CD4-positive, alpha-beta T cell (primary cell): ENCODE measurements at regions not wholly inside any gene's neighbourhood (a gene's known extent, or its start where the extent isn't known, plus 50 kb on each side); places are given as distances from the start of the nearest gene placed in this dataset.

Experiments used
- ATAC-seq: fragments of 200-7000 bp; cut with Tn5 transposase; one replicate; pipeline ENCODE4 v1.10.0; 2022; ENCODE audit warnings: mild to moderate bottlenecking; ENCODE audit not compliant: poor library complexity
- CTCF ChIA-PET: fragments of 350-600 bp; sonication (Branson Sonifier 250); formaldehyde crosslinking; loops from one replicate; lab custom pipeline; 2021; ENCODE audit warnings: antibody characterized with exemption, inconsistent platforms; lab: Charles Lee
- POLR2A ChIA-PET: fragments of 350-600 bp; sonication (Branson Sonifier 250); formaldehyde crosslinking; loops from one replicate; lab custom pipeline; 2021; ENCODE audit warnings: antibody characterized with exemption, inconsistent platforms; lab: Charles Lee
- DNase-seq, 14 experiments: peaks; one replicate each; pipeline ENCODE4 v3.0.0-alpha.2; 2013 to 2020; ENCODE audit warnings: mixed read lengths in 2 of 14
- H3K27ac ChIP-seq, 2 donors: one replicate each; pipeline versions ENCODE4 v1.5.1 to v1.7.0; 2013; ENCODE audit warnings: low read length in 2 of 2, low read depth in 1 of 2, mild to moderate bottlenecking in 1 of 2
- H3K27me3 ChIP-seq, 2 experiments: 1 replicate in 1 of 2; 2 replicates in 1 of 2; pipeline versions ENCODE4 v1.6.1 to v1.7.0; 2013; ENCODE audit warnings: low read length in 2 of 2, control low read depth in 1 of 2, mild to moderate bottlenecking in 1 of 2, moderate library complexity in 1 of 2; ENCODE audit not compliant: insufficient read depth in 2 of 2, control insufficient read depth in 1 of 2
- H3K36me3 ChIP-seq: one replicate; pipeline ENCODE4 v1.6.1; 2013; ENCODE audit warnings: low read length, control low read depth; ENCODE audit not compliant: insufficient read depth
- H3K4me1 ChIP-seq: one replicate; pipeline ENCODE4 v1.6.1; 2013; ENCODE audit warnings: low read length, control low read depth; ENCODE audit not compliant: insufficient read depth
- H3K4me3 ChIP-seq: one replicate; pipeline ENCODE4 v1.5.1; 2013; ENCODE audit warnings: mild to moderate bottlenecking, low read length, moderate library complexity
- H3K9me3 ChIP-seq, 2 experiments: 1 replicate in 1 of 2; 2 replicates in 1 of 2; pipeline versions ENCODE4 v1.6.1 to v1.7.0; 2013; ENCODE audit warnings: low read length in 2 of 2, mild to moderate bottlenecking in 2 of 2, control low read depth in 1 of 2, moderate library complexity in 1 of 2; ENCODE audit not compliant: control insufficient read depth in 1 of 2, insufficient read depth in 1 of 2
- H3K27ac Mint-ChIP-seq: one replicate; pipeline ENCODE4 v1.8.0; 2020; ENCODE audit warnings: mixed read lengths
- H3K27me3 Mint-ChIP-seq: one replicate; pipeline ENCODE4 v1.8.0; 2021; ENCODE audit warnings: mixed read lengths
- H3K36me3 Mint-ChIP-seq: one replicate; pipeline ENCODE4 v1.8.0; 2021; ENCODE audit warnings: low read depth, mixed read lengths
- H3K4me1 Mint-ChIP-seq: one replicate; pipeline ENCODE4 v1.8.0; 2021; ENCODE audit warnings: low read depth, mixed read lengths
- H3K4me3 Mint-ChIP-seq: one replicate; pipeline ENCODE4 v1.8.0; 2020; ENCODE audit warnings: mild to moderate bottlenecking, mixed read lengths
- H3K9me3 Mint-ChIP-seq: one replicate; pipeline ENCODE4 v1.8.0; 2020; ENCODE audit warnings: mixed read lengths
- intact Hi-C, 2 experiments: fragments of 100-400 bp; cut with DNase I in 1 of 2; cut with micrococcal nuclease in 1 of 2; formaldehyde crosslinking; loops; one replicate each; pipeline versions ENCODE4 v1.15.1 to v1.9.0; 2023 to 2025; cut with DNase I, micrococcal nuclease
- TF ChIP-seq, protein P1 (sequence below): fragments of 200-600 bp; IDR thresholded peaks from one replicate; pipeline ENCODE4 v1.8.0; 2022; ENCODE audit warnings: antibody characterized with exemption, mild to moderate bottlenecking

DNA sequence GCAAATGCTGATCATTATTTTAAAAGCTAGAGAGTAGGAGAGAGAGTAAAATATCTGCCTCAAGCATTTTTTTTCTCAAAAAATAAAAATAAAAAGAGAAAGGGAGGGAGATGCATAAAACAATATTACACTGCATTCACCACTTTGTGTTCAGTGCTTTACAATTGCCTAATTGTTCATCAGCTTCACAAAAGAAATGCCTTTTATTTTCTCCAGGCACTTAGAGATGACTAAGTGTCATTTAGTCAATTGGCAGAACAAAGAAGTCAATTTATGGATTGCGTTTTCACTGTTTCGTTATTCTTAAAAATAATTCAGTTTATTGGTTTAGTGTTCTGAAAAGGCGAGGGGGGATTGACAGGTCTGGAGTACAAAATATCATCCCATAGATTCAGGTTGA lies 232.5 kb upstream of the CCNH start:
- H3K4me3 ChIP-seq: no peak overlapping the region
- Mint-ChIP-seq H3K27me3 (no peaks in the 10 kb centered on the region), H3K27ac (no peak overlapping the region), H3K36me3 (no peaks in the 10 kb centered on the region), H3K4me1 (no peaks in the 10 kb centered on the region), H3K4me3 (no peak overlapping the region), H3K9me3 (no peaks in the 10 kb centered on the region)
- ChIA-PET CTCF (no interaction called here), POLR2A (no interaction called here)
- no peaks in the 10 kb centered on the region for H3K9me3 ChIP-seq
- DNase-seq: no peak
- no peak overlapping the region for H3K27ac ChIP-seq
- no peaks in the 10 kb centered on the region for H3K36me3 ChIP-seq
- H3K27me3 ChIP-seq: no peaks in the 10 kb centered on the region
- intact Hi-C loops: no loop called here
- TF ChIP-seq, protein P1, sequence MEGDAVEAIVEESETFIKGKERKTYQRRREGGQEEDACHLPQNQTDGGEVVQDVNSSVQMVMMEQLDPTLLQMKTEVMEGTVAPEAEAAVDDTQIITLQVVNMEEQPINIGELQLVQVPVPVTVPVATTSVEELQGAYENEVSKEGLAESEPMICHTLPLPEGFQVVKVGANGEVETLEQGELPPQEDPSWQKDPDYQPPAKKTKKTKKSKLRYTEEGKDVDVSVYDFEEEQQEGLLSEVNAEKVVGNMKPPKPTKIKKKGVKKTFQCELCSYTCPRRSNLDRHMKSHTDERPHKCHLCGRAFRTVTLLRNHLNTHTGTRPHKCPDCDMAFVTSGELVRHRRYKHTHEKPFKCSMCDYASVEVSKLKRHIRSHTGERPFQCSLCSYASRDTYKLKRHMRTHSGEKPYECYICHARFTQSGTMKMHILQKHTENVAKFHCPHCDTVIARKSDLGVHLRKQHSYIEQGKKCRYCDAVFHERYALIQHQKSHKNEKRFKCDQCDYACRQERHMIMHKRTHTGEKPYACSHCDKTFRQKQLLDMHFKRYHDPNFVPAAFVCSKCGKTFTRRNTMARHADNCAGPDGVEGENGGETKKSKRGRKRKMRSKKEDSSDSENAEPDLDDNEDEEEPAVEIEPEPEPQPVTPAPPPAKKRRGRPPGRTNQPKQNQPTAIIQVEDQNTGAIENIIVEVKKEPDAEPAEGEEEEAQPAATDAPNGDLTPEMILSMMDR: no peak
- H3K4me1 ChIP-seq: no peaks in the 10 kb centered on the region
- ATAC-seq: no peak

- DNase-seq: no peak
- TF ChIP-seq, protein P1: no peak
- H3K4me1 ChIP-seq: no peaks in the 10 kb centered on the region
- CTCF ChIA-PET: no interaction called here
- H3K4me3 ChIP-seq: no peak overlapping the region
- Mint-ChIP-seq H3K27me3 (no peaks in the 10 kb centered on the region), H3K4me3 (no peak overlapping the region), H3K9me3 (no peaks in the 10 kb centered on the region), H3K27ac (no peak overlapping the region), H3K4me1 (no peaks in the 10 kb centered on the region), H3K36me3 (no peaks in the 10 kb centered on the region)
- no peak overlapping the region for H3K27ac ChIP-seq
- H3K36me3 ChIP-seq: no peaks in the 10 kb centered on the region
- ATAC-seq: no peak
- POLR2A ChIA-PET: no interaction called here
- H3K27me3 ChIP-seq: no peaks in the 10 kb centered on the region
- H3K9me3 ChIP-seq: peaks cover 0 to 3% of the 10 kb centered on the region in 2 experiments
- intact Hi-C loops: no loop called here
Measured at GRCh38 chr5:87640902-87641301, 228.2 kb upstream of the CCNH start.

- Mint-ChIP-seq H3K27ac (no peak overlapping the region), H3K27me3 (no peaks in the 10 kb centered on the region), H3K4me3 (no peak overlapping the region), H3K4me1 (no peaks in the 10 kb centered on the region), H3K9me3 (no peaks in the 10 kb centered on the region), H3K36me3 (no peaks in the 10 kb centered on the region)
- no peaks in the 10 kb centered on the region for H3K36me3 ChIP-seq
- intact Hi-C loops: no loop called here
- no peaks in the 10 kb centered on the region for H3K4me1 ChIP-seq
- CTCF ChIA-PET: no interaction called here
- POLR2A ChIA-PET: no interaction called here
- H3K4me3 ChIP-seq: no peak overlapping the region
- DNase-seq (no peak), ATAC-seq (no peak)
- H3K9me3 ChIP-seq: no peaks in the 10 kb centered on the region
- TF ChIP-seq, protein P1: no peak
- H3K27ac ChIP-seq: no peak overlapping the region
- H3K27me3 ChIP-seq: no peaks in the 10 kb centered on the region
Measured at GRCh38 chr5:87627363-87627762, 214.6 kb upstream of the CCNH start.
